ENCODE measurements at regions not wholly inside any gene's neighbourhood (a gene's known extent, or its start where the extent isn't known, plus 50 kb on each side); places are given as distances from the start of the nearest gene placed in this dataset.

DNA sequence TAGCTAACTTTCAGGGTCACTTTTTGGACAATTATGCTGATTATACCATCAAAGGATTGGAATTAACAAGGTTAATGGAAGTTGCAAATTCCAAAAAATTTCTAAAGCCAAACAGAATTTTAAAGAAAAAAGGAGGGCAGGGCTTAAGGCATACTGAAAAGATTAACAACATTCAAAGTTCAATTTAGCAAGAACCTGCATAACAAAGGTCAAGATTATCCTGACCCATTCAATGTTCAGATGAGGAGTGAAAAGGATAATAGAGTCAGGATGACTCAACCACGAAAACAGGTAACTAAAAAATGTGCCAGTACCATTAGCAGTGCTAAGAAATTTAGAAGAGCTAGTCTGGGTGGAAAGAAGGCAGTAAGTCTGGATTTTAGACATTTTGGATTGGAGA is 139.8 kb upstream of the HNMT start:
- no peak for DNase-seq
- intact Hi-C loops (cut with DNase I; ENCODE audit: low total_unique reads), result no loop called here
- H3K4me3 ChIP-seq, result no peak overlapping the region
- no peak overlapping the region for H3K27ac ChIP-seq
- no peaks in the 10 kb centered on the region for H3K9me3 ChIP-seq
- WGBS, 5 donors, result 55 to 80% (median 62%) methylated on average over 1 of the region's 1 CpG
- TF ChIP-seq, protein P1, sequence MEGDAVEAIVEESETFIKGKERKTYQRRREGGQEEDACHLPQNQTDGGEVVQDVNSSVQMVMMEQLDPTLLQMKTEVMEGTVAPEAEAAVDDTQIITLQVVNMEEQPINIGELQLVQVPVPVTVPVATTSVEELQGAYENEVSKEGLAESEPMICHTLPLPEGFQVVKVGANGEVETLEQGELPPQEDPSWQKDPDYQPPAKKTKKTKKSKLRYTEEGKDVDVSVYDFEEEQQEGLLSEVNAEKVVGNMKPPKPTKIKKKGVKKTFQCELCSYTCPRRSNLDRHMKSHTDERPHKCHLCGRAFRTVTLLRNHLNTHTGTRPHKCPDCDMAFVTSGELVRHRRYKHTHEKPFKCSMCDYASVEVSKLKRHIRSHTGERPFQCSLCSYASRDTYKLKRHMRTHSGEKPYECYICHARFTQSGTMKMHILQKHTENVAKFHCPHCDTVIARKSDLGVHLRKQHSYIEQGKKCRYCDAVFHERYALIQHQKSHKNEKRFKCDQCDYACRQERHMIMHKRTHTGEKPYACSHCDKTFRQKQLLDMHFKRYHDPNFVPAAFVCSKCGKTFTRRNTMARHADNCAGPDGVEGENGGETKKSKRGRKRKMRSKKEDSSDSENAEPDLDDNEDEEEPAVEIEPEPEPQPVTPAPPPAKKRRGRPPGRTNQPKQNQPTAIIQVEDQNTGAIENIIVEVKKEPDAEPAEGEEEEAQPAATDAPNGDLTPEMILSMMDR (IDR thresholded peaks at IDR 0.05 in 8 of 11, conservative IDR thresholded peaks at IDR 0.05 in 3 of 11), result no peak
- TF ChIP-seq POLR2AphosphoS5 (IDR thresholded peaks at IDR 0.05) (no peak), POLR2A (IDR thresholded peaks at IDR 0.05) (no peak)
- no peaks in the 10 kb centered on the region for H3K4me1 ChIP-seq
- no peaks in the 10 kb centered on the region for H3K36me3 ChIP-seq
- no peaks in the 10 kb centered on the region for H3K27me3 ChIP-seq (replicated peaks in 1 of 7)

- TF ChIP-seq, protein P1 (IDR thresholded peaks at IDR 0.05 in 8 of 11, conservative IDR thresholded peaks at IDR 0.05 in 3 of 11), result no peak
- TF ChIP-seq POLR2A (IDR thresholded peaks at IDR 0.05), result no peak
- TF ChIP-seq POLR2AphosphoS5 (IDR thresholded peaks at IDR 0.05), result no peak
- Histone ChIP-seq H3K9me3 (no peaks in the 10 kb centered on the region), H3K27ac (no peak overlapping the region), H3K4me3 (no peak overlapping the region), H3K27me3 (replicated peaks in 1 of 7) (no peaks in the 10 kb centered on the region), H3K4me1 (no peaks in the 10 kb centered on the region), H3K36me3 (no peaks in the 10 kb centered on the region)
- DNase-seq, result no peak
- 59 to 84% (median 73%) methylated on average over 5 of the region's 5 CpGs for WGBS, 5 donors
- intact Hi-C loops (cut with DNase I; ENCODE audit: low total_unique reads), result no loop called here
Observed at GRCh38 chr2:137826373-137827372, 137.6 kb upstream of the HNMT start.

DNA sequence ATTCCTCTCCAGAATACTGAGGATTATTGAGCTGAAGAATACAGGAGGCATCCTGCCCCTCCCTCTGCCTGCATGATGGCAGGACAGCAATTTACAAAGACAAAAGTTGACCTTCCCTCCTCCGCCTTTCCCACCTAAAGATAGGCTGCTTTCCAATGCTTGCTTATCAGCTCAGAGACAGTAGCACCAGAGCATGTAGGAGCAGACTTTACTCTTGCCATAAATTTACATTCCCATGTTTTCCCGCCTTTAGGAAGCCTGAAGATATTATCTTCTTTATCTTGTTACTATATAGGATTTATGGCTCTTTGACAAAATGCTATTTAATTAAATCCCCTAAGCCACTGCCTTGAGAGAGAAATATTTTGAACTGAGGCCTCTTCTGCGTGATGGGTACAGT is 135.6 kb upstream of the HNMT start:
- 71 to 85% (median 76%) methylated on average over 3 of the region's 3 CpGs for WGBS, 5 donors
- DNase-seq, result no peak
- Histone ChIP-seq H3K36me3 (no peaks in the 10 kb centered on the region), H3K27me3 (replicated peaks in 1 of 7) (no peaks in the 10 kb centered on the region), H3K4me3 (no peak overlapping the region), H3K27ac (no peak overlapping the region), H3K4me1 (no peaks in the 10 kb centered on the region), H3K9me3 (no peaks in the 10 kb centered on the region)
- intact Hi-C loops (cut with DNase I; ENCODE audit: low total_unique reads), result no loop called here
- TF ChIP-seq POLR2A (IDR thresholded peaks at IDR 0.05), result no peak

GRCh38 chr2:137829251-137829650 is 135.0 kb upstream of the HNMT start:
- TF ChIP-seq, protein P1 (IDR thresholded peaks at IDR 0.05 in 8 of 11, conservative IDR thresholded peaks at IDR 0.05 in 3 of 11), result no peak
- TF ChIP-seq POLR2A (IDR thresholded peaks at IDR 0.05), result no peak
- TF ChIP-seq POLR2AphosphoS5 (IDR thresholded peaks at IDR 0.05), result no peak
- H3K4me1 ChIP-seq, result no peaks in the 10 kb centered on the region
- 60 to 69% (median 65%) methylated on average over 2 of the region's 2 CpGs for WGBS, 5 donors

More at GRCh38 chr2:137829251-137829650, 135.0 kb upstream of the HNMT start:
- intact Hi-C loops (cut with DNase I; ENCODE audit: low total_unique reads), result no loop called here
- Histone ChIP-seq H3K27me3 (replicated peaks in 1 of 7) (no peaks in the 10 kb centered on the region), H3K9me3 (no peaks in the 10 kb centered on the region), H3K27ac (no peak overlapping the region), H3K36me3 (no peaks in the 10 kb centered on the region), H3K4me3 (no peak overlapping the region)
- DNase-seq, result no peak
